ENCODE measurements at regions not wholly inside any gene's neighbourhood (a gene's known extent, or its start where the extent isn't known, plus 50 kb on each side); places are given as distances from the start of the nearest gene placed in this dataset.

DNA sequence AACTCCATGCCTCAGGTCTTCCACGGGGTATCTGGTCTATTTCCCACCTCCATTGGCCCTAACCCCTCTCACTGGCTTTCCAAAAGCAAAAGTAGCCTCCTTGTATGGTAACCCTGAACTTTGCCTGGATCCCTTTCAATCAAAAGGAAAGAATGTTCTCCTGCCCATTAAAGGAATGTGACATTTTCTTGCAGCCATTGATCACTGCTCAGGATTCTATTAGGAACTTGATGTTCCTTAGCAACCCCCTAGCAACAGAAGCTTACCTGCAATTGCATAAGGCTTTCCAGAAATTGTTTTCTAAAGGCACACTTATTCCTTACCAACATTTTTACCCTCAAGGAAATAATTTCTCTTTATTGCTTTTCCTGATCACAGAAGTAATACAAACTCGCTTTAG, 91.4 kb upstream of the AGAP1 start:
- Histone ChIP-seq H3K4me3 (ENCODE audit: low read depth, low read length, poor library complexity, severe bottlenecking) (no peak overlapping the region), H4K20me1 (ENCODE audit: insufficient read depth, low read length) (no peaks in the 10 kb centered on the region), H3F3A (ENCODE audit: insufficient read depth, low read length) (no peaks in the 10 kb centered on the region), H3K9me3 (ENCODE audit: low read length) (no peaks in the 10 kb centered on the region), H3K9me2 (ENCODE audit: low read depth, low read length) (no peaks in the 10 kb centered on the region), H2AFZ (ENCODE audit: low read length) (no peak overlapping the region), H3K27ac (ENCODE audit: low read depth, low read length, poor library complexity, severe bottlenecking) (no peak overlapping the region), H3K4me2 (ENCODE audit: low read length) (no peak overlapping the region), H3K4me1 (ENCODE audit: insufficient read depth, low read length, severe bottlenecking) (no peaks in the 10 kb centered on the region), H3K27me3 (ENCODE audit: insufficient read depth, low read length) (no peaks in the 10 kb centered on the region), H3K79me2 (ENCODE audit: insufficient read depth, low read length) (no peaks in the 10 kb centered on the region), H3K9ac (ENCODE audit: low read length) (no peak overlapping the region), H3K36me3 (ENCODE audit: insufficient read depth, low read length) (no peaks in the 10 kb centered on the region)
- TF ChIP-seq EZH2 (IDR thresholded peaks at IDR 0.05; ENCODE audit: borderline replicate concordance, low read length) = no peak
- TF ChIP-seq, protein P1, sequence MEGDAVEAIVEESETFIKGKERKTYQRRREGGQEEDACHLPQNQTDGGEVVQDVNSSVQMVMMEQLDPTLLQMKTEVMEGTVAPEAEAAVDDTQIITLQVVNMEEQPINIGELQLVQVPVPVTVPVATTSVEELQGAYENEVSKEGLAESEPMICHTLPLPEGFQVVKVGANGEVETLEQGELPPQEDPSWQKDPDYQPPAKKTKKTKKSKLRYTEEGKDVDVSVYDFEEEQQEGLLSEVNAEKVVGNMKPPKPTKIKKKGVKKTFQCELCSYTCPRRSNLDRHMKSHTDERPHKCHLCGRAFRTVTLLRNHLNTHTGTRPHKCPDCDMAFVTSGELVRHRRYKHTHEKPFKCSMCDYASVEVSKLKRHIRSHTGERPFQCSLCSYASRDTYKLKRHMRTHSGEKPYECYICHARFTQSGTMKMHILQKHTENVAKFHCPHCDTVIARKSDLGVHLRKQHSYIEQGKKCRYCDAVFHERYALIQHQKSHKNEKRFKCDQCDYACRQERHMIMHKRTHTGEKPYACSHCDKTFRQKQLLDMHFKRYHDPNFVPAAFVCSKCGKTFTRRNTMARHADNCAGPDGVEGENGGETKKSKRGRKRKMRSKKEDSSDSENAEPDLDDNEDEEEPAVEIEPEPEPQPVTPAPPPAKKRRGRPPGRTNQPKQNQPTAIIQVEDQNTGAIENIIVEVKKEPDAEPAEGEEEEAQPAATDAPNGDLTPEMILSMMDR (IDR thresholded peaks at IDR 0.05; ENCODE audit: low read length) = no peak

DNA sequence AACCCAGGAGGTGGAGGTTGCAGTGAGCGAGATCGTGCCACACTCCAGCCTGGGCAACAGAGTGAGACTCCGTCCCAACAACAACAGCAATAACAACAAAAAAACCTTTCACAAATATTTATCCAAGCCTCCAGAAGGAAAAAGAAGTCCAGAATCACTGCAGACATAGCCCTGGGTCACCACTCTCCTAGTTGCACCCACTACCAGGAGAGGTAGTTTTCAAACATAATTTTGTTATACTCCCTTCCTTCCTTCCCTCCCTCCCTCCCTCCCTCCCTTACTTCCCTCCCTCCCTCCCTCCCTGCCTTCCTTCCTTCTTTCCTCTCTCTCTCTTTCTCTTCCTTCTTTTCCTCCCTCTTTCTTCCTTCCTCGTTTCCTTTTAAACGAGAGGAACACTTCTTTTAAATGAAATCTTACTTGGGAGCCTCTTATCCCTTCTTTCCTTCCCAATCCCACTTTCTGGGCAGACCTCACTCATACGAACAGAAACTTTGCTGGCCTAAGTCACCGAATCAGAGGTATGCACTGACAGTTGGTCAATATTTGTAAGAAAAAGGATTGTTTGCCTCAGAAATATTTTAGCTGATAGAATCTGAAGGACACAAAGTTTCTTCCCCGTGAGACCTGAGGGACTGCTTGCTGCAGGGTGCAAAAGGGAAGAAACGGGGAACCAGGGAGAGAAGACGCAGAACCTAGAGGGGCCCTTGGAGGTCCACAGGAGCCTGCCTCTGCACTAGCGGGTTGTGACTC, 88.1 kb upstream of the AGAP1 start:
- TF ChIP-seq EZH2 (IDR thresholded peaks at IDR 0.05; ENCODE audit: borderline replicate concordance, low read length) = no peak
- TF ChIP-seq, protein P1 (IDR thresholded peaks at IDR 0.05; ENCODE audit: low read length) = no peak
- H3K36me3 ChIP-seq (ENCODE audit: insufficient read depth, low read length) = no peaks in the 10 kb centered on the region

DNA sequence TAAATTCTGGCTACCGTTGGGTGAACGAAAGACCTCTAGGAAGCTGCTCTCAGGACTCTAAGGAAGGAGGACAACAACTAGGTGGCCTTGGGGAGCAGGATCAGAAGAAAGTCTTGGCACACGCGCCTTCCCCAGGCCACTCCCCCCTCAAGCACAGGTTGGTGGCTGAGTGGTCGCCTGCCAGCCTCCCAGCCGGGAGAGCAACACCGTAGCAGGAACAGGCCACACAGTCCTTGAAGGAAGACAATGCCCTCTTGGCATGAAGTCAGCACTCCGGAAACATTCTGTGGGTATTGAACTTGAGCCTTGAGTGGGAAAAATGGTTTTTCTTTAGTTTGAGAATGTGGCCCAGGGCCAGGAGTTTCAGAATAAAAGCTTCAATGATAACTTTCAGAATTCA, 87.4 kb upstream of the AGAP1 start:
- no peaks in the 10 kb centered on the region for H3K9me3 ChIP-seq (ENCODE audit: low read length)
- H3K9me2 ChIP-seq (ENCODE audit: low read depth, low read length) = no peaks in the 10 kb centered on the region
- H4K20me1 ChIP-seq (ENCODE audit: insufficient read depth, low read length) = no peaks in the 10 kb centered on the region
- H3K4me2 ChIP-seq (ENCODE audit: low read length) = no peak overlapping the region
- no peaks in the 10 kb centered on the region for H3K36me3 ChIP-seq (ENCODE audit: insufficient read depth, low read length)
- no peak overlapping the region for H3K9ac ChIP-seq (ENCODE audit: low read length)
- no peaks in the 10 kb centered on the region for H3K4me1 ChIP-seq (ENCODE audit: insufficient read depth, low read length, severe bottlenecking)
- no peak overlapping the region for H3K27ac ChIP-seq (ENCODE audit: low read depth, low read length, poor library complexity, severe bottlenecking)
- H3K79me2 ChIP-seq (ENCODE audit: insufficient read depth, low read length) = no peaks in the 10 kb centered on the region
- H3K27me3 ChIP-seq (ENCODE audit: insufficient read depth, low read length) = no peaks in the 10 kb centered on the region
- TF ChIP-seq, protein P1 (IDR thresholded peaks at IDR 0.05; ENCODE audit: low read length) = no peak
- TF ChIP-seq EZH2 (IDR thresholded peaks at IDR 0.05; ENCODE audit: borderline replicate concordance, low read length) = no peak
- no peak overlapping the region for H2AFZ ChIP-seq (ENCODE audit: low read length)
- H3F3A ChIP-seq (ENCODE audit: insufficient read depth, low read length) = no peaks in the 10 kb centered on the region
- no peak overlapping the region for H3K4me3 ChIP-seq (ENCODE audit: low read depth, low read length, poor library complexity, severe bottlenecking)

More for the DNA sequence above, 88.1 kb upstream of the AGAP1 start:
- Histone ChIP-seq H3K9ac (ENCODE audit: low read length) (no peak overlapping the region), H3K4me1 (ENCODE audit: insufficient read depth, low read length, severe bottlenecking) (no peaks in the 10 kb centered on the region), H3K4me3 (ENCODE audit: low read depth, low read length, poor library complexity, severe bottlenecking) (no peak overlapping the region), H3K9me2 (ENCODE audit: low read depth, low read length) (no peaks in the 10 kb centered on the region), H3F3A (ENCODE audit: insufficient read depth, low read length) (no peaks in the 10 kb centered on the region), H3K9me3 (ENCODE audit: low read length) (no peaks in the 10 kb centered on the region), H3K27ac (ENCODE audit: low read depth, low read length, poor library complexity, severe bottlenecking) (no peak overlapping the region), H3K4me2 (ENCODE audit: low read length) (no peak overlapping the region), H2AFZ (ENCODE audit: low read length) (no peak overlapping the region), H3K79me2 (ENCODE audit: insufficient read depth, low read length) (no peaks in the 10 kb centered on the region), H4K20me1 (ENCODE audit: insufficient read depth, low read length) (no peaks in the 10 kb centered on the region), H3K27me3 (ENCODE audit: insufficient read depth, low read length) (no peaks in the 10 kb centered on the region)
